ENCODE measurements at regions not wholly inside any gene's neighbourhood (a gene's known extent, or its start where the extent isn't known, plus 50 kb on each side); places are given as distances from the start of the nearest gene placed in this dataset.
A peak's percentile ranks its signal among the peaks of the same experiment; 100 is the strongest.
"Not testable (repeated sequence)": the region's sequence is repeated elsewhere in the genome, so short reads cannot be mapped to it uniquely, and the experiment has no call there.

DNA sequence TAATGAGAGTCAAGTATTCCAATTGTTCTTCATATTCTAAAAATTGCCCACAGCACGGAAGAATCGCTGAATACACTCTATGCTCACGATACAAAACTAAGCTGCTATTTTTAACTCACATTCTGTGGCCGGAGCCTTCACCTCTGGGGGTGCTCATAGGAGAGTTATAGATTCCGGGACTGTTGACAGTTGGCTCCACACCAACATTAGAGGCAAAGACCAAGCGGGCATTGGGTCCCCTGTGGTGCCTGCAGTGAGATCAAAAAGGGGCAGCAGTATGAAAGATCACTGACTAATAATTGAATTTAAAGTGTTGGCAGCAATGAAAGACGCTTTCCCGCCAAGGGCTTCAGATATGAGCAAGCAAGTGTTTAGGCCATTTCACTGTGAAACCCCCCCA is 146.0 kb downstream of the TMEM144 start:
- intact Hi-C loops (cut with micrococcal nuclease; ENCODE audit: unreplicated experiment) (no loop called here), in situ Hi-C loops (cut with HindIII; ENCODE audit: low pct_unique_long_range_greater_than_20kb, low sequenced_read_pairs) (no loop called here)
- DNase-seq (ENCODE audit: low read depth, low spot score) = no peak
- no peak for ATAC-seq
- H3K4me3 ChIP-seq (ENCODE audit: low read depth in 2 of 2, low read length in 2 of 2) = no peak overlapping the region
- H3K4me1 ChIP-seq (ENCODE audit: control insufficient read depth, insufficient read depth, low read length) = no peaks in the 10 kb centered on the region
- CTCF ChIA-PET = no interaction called here
- H3K27ac ChIP-seq (ENCODE audit: low read length) = no peak overlapping the region
- H3K9me3 ChIP-seq (ENCODE audit: control insufficient read depth, insufficient read depth, low read depth, low read length) = no peaks in the 10 kb centered on the region
- H3K36me3 ChIP-seq (ENCODE audit: control insufficient read depth, insufficient read depth, low read length) = no peaks in the 10 kb centered on the region
- H3K27me3 ChIP-seq (ENCODE audit: control insufficient read depth, insufficient read depth, low read length) = no peaks in the 10 kb centered on the region
- BruUV-seq (replicated peaks) = no TSS peak
- POLR2A ChIA-PET = no interaction called here
- TF ChIP-seq, protein P1, sequence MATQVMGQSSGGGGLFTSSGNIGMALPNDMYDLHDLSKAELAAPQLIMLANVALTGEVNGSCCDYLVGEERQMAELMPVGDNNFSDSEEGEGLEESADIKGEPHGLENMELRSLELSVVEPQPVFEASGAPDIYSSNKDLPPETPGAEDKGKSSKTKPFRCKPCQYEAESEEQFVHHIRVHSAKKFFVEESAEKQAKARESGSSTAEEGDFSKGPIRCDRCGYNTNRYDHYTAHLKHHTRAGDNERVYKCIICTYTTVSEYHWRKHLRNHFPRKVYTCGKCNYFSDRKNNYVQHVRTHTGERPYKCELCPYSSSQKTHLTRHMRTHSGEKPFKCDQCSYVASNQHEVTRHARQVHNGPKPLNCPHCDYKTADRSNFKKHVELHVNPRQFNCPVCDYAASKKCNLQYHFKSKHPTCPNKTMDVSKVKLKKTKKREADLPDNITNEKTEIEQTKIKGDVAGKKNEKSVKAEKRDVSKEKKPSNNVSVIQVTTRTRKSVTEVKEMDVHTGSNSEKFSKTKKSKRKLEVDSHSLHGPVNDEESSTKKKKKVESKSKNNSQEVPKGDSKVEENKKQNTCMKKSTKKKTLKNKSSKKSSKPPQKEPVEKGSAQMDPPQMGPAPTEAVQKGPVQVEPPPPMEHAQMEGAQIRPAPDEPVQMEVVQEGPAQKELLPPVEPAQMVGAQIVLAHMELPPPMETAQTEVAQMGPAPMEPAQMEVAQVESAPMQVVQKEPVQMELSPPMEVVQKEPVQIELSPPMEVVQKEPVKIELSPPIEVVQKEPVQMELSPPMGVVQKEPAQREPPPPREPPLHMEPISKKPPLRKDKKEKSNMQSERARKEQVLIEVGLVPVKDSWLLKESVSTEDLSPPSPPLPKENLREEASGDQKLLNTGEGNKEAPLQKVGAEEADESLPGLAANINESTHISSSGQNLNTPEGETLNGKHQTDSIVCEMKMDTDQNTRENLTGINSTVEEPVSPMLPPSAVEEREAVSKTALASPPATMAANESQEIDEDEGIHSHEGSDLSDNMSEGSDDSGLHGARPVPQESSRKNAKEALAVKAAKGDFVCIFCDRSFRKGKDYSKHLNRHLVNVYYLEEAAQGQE (IDR thresholded peaks at IDR 0.05; ENCODE audit: insufficient read depth in 1 of 2, low read depth in 2 of 2, low read length in 1 of 2) = no peak
- TF ChIP-seq POLR2AphosphoS5 (IDR thresholded peaks at IDR 0.05; ENCODE audit: low read depth, low read length) = no peak
- TF ChIP-seq, protein P2, sequence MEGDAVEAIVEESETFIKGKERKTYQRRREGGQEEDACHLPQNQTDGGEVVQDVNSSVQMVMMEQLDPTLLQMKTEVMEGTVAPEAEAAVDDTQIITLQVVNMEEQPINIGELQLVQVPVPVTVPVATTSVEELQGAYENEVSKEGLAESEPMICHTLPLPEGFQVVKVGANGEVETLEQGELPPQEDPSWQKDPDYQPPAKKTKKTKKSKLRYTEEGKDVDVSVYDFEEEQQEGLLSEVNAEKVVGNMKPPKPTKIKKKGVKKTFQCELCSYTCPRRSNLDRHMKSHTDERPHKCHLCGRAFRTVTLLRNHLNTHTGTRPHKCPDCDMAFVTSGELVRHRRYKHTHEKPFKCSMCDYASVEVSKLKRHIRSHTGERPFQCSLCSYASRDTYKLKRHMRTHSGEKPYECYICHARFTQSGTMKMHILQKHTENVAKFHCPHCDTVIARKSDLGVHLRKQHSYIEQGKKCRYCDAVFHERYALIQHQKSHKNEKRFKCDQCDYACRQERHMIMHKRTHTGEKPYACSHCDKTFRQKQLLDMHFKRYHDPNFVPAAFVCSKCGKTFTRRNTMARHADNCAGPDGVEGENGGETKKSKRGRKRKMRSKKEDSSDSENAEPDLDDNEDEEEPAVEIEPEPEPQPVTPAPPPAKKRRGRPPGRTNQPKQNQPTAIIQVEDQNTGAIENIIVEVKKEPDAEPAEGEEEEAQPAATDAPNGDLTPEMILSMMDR (IDR thresholded peaks at IDR 0.05) = no peak
- TF ChIP-seq SIN3A (IDR thresholded peaks at IDR 0.05; ENCODE audit: borderline replicate concordance, insufficient read depth, low read depth, low read length) = no peak
- no peak for TF ChIP-seq TCF7L2 (IDR thresholded peaks at IDR 0.05; ENCODE audit: low read depth, low read length)

DNA sequence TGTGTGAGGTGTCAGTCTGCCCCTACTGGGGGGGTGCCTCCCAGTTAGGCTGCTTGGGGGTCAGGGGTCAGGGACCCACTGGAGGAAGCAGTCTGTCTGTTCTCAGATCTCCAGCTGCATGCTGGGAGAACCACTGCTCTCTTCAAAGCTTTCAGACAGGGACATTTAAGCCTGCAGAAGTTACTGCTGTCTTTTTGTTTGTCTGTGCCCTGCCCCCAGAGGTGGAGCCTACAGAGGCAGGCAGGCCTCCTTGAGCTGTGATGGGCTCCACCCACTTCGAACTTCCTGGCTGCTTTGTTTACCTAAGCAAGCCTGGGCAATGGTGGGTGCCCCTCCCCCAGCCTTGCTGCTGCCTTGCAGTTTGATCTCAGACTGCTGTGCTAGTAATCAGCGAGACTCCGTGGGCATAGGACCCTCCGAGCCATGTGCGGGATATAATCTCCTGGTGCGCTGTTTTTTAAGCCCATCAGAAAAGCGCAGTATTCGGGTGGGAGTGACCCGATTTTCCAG is 153.7 kb upstream of the RXFP1 start:
- ATAC-seq; H3K4me3 ChIP-seq (ENCODE audit: low read depth in 2 of 2, low read length in 2 of 2); H3K27me3 ChIP-seq (ENCODE audit: control insufficient read depth, insufficient read depth, low read length); H3K9me3 ChIP-seq (ENCODE audit: control insufficient read depth, insufficient read depth, low read depth, low read length); BruUV-seq (replicated peaks); in situ Hi-C loops (cut with HindIII; ENCODE audit: low pct_unique_long_range_greater_than_20kb, low sequenced_read_pairs); POLR2A ChIA-PET; CTCF ChIA-PET; H3K36me3 ChIP-seq (ENCODE audit: control insufficient read depth, insufficient read depth, low read length); DNase-seq (ENCODE audit: low read depth, low spot score); H3K27ac ChIP-seq (ENCODE audit: low read length); intact Hi-C loops (cut with micrococcal nuclease; ENCODE audit: unreplicated experiment); H3K4me1 ChIP-seq (ENCODE audit: control insufficient read depth, insufficient read depth, low read length): not testable (repeated sequence)

DNA sequence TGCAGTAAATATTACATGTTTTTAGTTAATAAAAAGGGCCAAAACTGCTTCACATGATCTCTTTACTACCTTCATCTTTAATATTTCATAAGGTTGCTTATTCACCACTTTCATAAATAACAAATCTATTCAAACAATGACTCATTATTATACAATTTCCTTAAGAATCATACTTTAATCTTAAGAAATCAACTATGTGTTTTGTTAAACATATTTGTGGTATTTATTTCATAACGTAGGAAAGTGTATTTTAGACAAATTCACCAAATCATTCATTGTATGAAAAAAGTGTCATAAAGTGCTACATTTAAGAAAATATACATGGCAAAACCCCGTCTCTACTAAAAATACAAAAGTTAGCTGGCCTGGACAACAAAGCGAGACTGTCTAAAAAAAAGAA is 150.5 kb upstream of the RXFP1 start:
- intact Hi-C loops (cut with micrococcal nuclease; ENCODE audit: unreplicated experiment) = no loop called here
- Histone ChIP-seq H3K9me3 (ENCODE audit: control insufficient read depth, insufficient read depth, low read depth, low read length) (no peaks in the 10 kb centered on the region), H3K27ac (ENCODE audit: low read length) (no peak overlapping the region), H3K27me3 (ENCODE audit: control insufficient read depth, insufficient read depth, low read length) (no peaks in the 10 kb centered on the region), H3K4me3 (ENCODE audit: low read depth in 2 of 2, low read length in 2 of 2) (no peak overlapping the region), H3K4me1 (ENCODE audit: control insufficient read depth, insufficient read depth, low read length) (no peaks in the 10 kb centered on the region), H3K36me3 (ENCODE audit: control insufficient read depth, insufficient read depth, low read length) (no peaks in the 10 kb centered on the region)
- peak; percentile 1 for DNase-seq (ENCODE audit: low read depth, low spot score)
- in situ Hi-C loops (cut with HindIII; ENCODE audit: low pct_unique_long_range_greater_than_20kb, low sequenced_read_pairs) = no loop called here
- CTCF ChIA-PET = no interaction called here
- no TSS peak for BruUV-seq (replicated peaks)
- TF ChIP-seq SIN3A (IDR thresholded peaks at IDR 0.05; ENCODE audit: borderline replicate concordance, insufficient read depth, low read depth, low read length) = no peak
- no peak for TF ChIP-seq POLR2AphosphoS5 (IDR thresholded peaks at IDR 0.05; ENCODE audit: low read depth, low read length)
- TF ChIP-seq, protein P2 (IDR thresholded peaks at IDR 0.05) = no peak
- TF ChIP-seq, protein P1 (IDR thresholded peaks at IDR 0.05; ENCODE audit: insufficient read depth in 1 of 2, low read depth in 2 of 2, low read length in 1 of 2) = no peak
- TF ChIP-seq TCF7L2 (IDR thresholded peaks at IDR 0.05; ENCODE audit: low read depth, low read length) = no peak
- POLR2A ChIA-PET = no interaction called here
- ATAC-seq = no peak

Measured in Panc1 (cell line).